Chondrocyte (in vitro differentiated cells): ENCODE measurements at regions not wholly inside any gene's neighbourhood (a gene's known extent, or its start where the extent isn't known, plus 50 kb on each side); places are given as distances from the start of the nearest gene placed in this dataset.

ENCODE experiments used
- DNase-seq: peaks from one replicate; pipeline ENCODE4 v3.0.0; 2021; ENCODE audit warnings: mixed read lengths, low spot score
- H3K27ac Mint-ChIP-seq: one replicate; pipeline ENCODE4 v1.8.0; 2021; ENCODE audit warnings: mild to moderate bottlenecking, moderate library complexity, mixed read lengths; ENCODE audit not compliant: unreplicated experiment
- H3K27me3 Mint-ChIP-seq: 2 replicates; pipeline ENCODE4 v1.8.0; 2021; ENCODE audit warnings: low read depth, mixed read lengths
- H3K36me3 Mint-ChIP-seq: 2 replicates; pipeline ENCODE4 v1.8.0; 2021; ENCODE audit warnings: low read depth, mixed read lengths
- H3K4me1 Mint-ChIP-seq: 2 replicates; pipeline ENCODE4 v1.8.0; 2021; ENCODE audit warnings: low read depth, mild to moderate bottlenecking, mixed read lengths
- H3K4me3 Mint-ChIP-seq: one replicate; pipeline ENCODE4 v1.8.0; 2021; ENCODE audit warnings: mild to moderate bottlenecking, moderate library complexity, mixed read lengths; ENCODE audit not compliant: unreplicated experiment
- H3K9me3 Mint-ChIP-seq: 2 replicates; pipeline ENCODE4 v1.8.0; 2021; ENCODE audit warnings: low read depth, mixed read lengths
- TF ChIP-seq, protein P1 (sequence below): fragments of 200-600 bp; sonication (generic); IDR thresholded peaks from 2 replicates; pipeline ENCODE4 v1.5.0; 2021; ENCODE audit warnings: antibody characterized with exemption, mild to moderate bottlenecking, moderate library complexity

DNA sequence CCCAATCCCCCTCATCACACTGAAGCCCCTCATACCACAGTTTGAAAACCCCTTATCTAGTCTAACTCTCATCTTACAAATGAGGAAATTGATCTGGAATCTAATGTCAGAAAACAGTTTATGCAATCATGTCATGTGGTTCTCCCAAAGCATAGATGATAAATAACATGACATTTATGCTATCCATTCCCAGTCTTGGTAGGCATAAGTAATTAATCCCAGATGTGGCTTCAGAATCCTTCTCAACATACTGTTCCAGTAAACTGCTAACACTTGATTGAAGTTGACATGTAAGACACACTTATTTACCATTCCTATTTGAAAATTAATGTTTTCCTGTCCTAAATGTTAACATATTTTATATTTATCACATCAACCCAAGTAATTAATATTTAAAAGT lies 168.7 kb downstream of the GALC start:
- H3K36me3 Mint-ChIP-seq: no peaks in the 10 kb centered on the region
- DNase-seq: no peak

DNA sequence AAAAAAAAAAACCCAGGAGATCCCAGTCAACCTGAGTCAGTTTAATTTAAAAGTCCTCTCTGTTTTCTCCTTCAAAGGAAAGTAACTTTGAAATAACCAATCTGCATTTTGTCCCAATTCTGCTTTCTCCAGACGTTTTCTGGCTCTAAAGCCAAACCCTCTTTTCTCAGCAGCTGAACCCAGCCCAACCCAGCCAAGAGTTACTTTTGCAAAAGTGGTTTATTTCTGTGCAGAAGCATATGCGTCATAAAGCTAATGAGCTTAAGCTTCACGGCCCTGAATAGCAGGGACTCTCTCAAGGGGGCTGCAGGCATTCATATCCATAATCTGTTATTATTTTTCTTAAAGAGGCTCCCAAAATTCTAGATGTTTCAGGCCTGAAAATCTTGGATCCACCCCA lies 176.6 kb downstream of the GALC start:
- TF ChIP-seq, protein P1, sequence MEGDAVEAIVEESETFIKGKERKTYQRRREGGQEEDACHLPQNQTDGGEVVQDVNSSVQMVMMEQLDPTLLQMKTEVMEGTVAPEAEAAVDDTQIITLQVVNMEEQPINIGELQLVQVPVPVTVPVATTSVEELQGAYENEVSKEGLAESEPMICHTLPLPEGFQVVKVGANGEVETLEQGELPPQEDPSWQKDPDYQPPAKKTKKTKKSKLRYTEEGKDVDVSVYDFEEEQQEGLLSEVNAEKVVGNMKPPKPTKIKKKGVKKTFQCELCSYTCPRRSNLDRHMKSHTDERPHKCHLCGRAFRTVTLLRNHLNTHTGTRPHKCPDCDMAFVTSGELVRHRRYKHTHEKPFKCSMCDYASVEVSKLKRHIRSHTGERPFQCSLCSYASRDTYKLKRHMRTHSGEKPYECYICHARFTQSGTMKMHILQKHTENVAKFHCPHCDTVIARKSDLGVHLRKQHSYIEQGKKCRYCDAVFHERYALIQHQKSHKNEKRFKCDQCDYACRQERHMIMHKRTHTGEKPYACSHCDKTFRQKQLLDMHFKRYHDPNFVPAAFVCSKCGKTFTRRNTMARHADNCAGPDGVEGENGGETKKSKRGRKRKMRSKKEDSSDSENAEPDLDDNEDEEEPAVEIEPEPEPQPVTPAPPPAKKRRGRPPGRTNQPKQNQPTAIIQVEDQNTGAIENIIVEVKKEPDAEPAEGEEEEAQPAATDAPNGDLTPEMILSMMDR: no peak
- H3K4me3 Mint-ChIP-seq: no peak overlapping the region

More for the DNA sequence above, 168.7 kb downstream of the GALC start:
- Mint-ChIP-seq H3K4me3 (no peak overlapping the region), H3K9me3 (no peaks in the 10 kb centered on the region), H3K27me3 (no peaks in the 10 kb centered on the region), H3K4me1 (no peaks in the 10 kb centered on the region), H3K27ac (no peak overlapping the region)
- TF ChIP-seq, protein P1: no peak

DNA sequence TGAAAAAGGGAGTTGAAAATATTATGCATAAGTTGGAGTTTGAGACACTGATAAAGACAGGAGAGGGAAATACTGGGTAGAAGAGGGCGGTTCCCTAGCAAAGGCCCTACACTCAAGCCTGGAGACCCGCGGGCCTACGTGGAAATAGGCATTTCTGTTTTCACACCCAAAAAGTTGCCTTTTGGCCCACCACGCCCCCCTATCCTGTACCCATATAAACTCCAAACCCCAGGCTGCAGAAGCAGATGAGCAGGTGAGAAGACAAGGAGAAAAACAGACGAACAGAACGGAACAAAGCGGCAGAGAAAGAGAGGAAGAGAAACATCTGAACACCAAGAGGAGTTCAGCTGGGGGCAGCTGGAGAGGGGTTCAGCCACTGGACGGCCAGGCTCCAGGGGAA lies 177.9 kb downstream of the GALC start:
- Mint-ChIP-seq H3K27ac (no peak overlapping the region), H3K9me3 (peaks cover 15% of the 10 kb centered on the region), H3K27me3 (no peaks in the 10 kb centered on the region), H3K36me3 (no peaks in the 10 kb centered on the region), H3K4me1 (no peaks in the 10 kb centered on the region), H3K4me3 (no peak overlapping the region)
- no peak for DNase-seq
- TF ChIP-seq, protein P1: no peak

More for the DNA sequence above, 176.6 kb downstream of the GALC start:
- Mint-ChIP-seq H3K9me3 (peaks cover 15% of the 10 kb centered on the region), H3K4me1 (no peaks in the 10 kb centered on the region), H3K27me3 (no peaks in the 10 kb centered on the region), H3K27ac (no peak overlapping the region), H3K36me3 (no peaks in the 10 kb centered on the region)
- DNase-seq: no peak

DNA sequence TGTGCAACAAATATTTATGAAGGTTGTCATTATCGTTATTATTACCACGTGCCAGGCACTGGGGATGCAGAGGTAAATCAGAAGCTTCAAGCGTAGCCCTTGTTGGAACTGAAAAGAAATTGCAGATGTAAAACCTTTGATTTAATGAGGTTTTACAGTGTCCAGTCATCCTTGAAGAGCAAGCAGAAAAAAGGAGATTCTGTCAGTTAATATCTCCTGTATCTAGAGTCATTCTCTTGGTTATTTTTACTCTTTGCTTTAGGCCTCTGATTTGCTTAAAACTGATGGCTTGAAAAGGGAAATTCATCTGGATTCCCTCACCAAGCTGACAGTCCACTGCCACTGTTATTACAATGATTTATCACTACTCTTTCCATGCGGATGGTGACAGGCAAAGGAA lies 179.3 kb downstream of the GALC start:
- no peak for DNase-seq

DNA sequence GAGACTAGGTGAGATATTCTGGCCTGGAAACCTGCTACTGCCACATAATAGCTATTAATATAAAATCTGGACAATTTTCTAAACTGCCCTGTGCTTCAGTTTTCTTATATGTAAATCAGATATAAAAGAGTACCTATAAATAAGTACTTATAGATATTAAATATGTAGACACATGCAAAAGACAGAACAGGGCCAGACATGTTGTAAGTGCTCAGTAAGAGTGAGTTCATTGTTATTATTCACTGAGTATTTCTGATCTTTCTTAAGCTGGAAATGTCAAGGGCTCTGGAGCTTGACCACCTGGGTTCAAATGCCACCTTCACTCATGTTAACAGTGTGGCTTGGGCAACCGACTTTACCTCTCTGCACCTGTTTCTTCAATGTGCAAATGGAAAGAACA lies 179.8 kb downstream of the GALC start:
- TF ChIP-seq, protein P1: no peak

More for the DNA sequence above, 179.3 kb downstream of the GALC start:
- H3K36me3 Mint-ChIP-seq: no peaks in the 10 kb centered on the region
- TF ChIP-seq, protein P1: no peak
- peaks cover 12% of the 10 kb centered on the region for H3K9me3 Mint-ChIP-seq
- H3K27me3 Mint-ChIP-seq: no peaks in the 10 kb centered on the region
- no peak overlapping the region for H3K4me3 Mint-ChIP-seq
- no peak overlapping the region for H3K27ac Mint-ChIP-seq
- no peaks in the 10 kb centered on the region for H3K4me1 Mint-ChIP-seq

More for the DNA sequence above, 179.8 kb downstream of the GALC start:
- Mint-ChIP-seq H3K4me1 (no peaks in the 10 kb centered on the region), H3K27ac (no peak overlapping the region), H3K36me3 (no peaks in the 10 kb centered on the region), H3K27me3 (no peaks in the 10 kb centered on the region), H3K9me3 (peaks cover 7% of the 10 kb centered on the region), H3K4me3 (no peak overlapping the region)
- no peak for DNase-seq
